PC-3 (cell line): ENCODE measurements at regions not wholly inside any gene's neighbourhood (a gene's known extent, or its start where the extent isn't known, plus 50 kb on each side); places are given as distances from the start of the nearest gene placed in this dataset.

Source experiments
- EZH2 ChIP-seq: fragments of 300-600 bp; sonication (generic); IDR thresholded peaks from one replicate; pipeline ENCODE4 v1.6.1; 2017; ENCODE audit warnings: antibody characterized with exemption, mild to moderate bottlenecking, low read length; ENCODE audit not compliant: unreplicated experiment
- TF ChIP-seq, protein P1 (sequence below): fragments of 300-600 bp; sonication (generic); conservative IDR thresholded peaks from 2 replicates; pipeline ENCODE4 v1.5.1; 2017; ENCODE audit warnings: antibody characterized with exemption, low read depth, mild to moderate bottlenecking, low read length

DNA sequence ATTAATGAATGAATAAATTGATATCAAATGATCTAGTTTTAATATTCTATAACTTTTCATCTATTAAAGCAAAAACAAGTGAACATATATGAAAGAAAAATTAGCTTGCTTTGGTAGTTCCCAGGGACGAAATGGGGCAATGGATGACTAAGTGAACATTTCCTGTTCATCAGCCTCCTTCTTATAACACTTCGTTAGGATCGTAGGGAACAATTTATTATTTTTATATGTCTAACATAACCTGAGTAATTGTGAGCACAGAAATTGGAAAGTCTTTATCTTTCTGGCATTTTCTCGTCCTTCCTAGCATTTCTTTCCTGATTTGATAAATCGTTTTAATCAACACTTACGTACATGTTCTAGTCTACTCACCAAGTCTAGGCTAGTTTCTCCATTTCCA is 59.1 kb upstream of the PPP1R3C start:
- TF ChIP-seq, protein P1, sequence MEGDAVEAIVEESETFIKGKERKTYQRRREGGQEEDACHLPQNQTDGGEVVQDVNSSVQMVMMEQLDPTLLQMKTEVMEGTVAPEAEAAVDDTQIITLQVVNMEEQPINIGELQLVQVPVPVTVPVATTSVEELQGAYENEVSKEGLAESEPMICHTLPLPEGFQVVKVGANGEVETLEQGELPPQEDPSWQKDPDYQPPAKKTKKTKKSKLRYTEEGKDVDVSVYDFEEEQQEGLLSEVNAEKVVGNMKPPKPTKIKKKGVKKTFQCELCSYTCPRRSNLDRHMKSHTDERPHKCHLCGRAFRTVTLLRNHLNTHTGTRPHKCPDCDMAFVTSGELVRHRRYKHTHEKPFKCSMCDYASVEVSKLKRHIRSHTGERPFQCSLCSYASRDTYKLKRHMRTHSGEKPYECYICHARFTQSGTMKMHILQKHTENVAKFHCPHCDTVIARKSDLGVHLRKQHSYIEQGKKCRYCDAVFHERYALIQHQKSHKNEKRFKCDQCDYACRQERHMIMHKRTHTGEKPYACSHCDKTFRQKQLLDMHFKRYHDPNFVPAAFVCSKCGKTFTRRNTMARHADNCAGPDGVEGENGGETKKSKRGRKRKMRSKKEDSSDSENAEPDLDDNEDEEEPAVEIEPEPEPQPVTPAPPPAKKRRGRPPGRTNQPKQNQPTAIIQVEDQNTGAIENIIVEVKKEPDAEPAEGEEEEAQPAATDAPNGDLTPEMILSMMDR: no peak
- TF ChIP-seq EZH2: no peak
